ENCODE measurements at regions not wholly inside any gene's neighbourhood (a gene's known extent, or its start where the extent isn't known, plus 50 kb on each side); places are given as distances from the start of the nearest gene placed in this dataset.

DNA sequence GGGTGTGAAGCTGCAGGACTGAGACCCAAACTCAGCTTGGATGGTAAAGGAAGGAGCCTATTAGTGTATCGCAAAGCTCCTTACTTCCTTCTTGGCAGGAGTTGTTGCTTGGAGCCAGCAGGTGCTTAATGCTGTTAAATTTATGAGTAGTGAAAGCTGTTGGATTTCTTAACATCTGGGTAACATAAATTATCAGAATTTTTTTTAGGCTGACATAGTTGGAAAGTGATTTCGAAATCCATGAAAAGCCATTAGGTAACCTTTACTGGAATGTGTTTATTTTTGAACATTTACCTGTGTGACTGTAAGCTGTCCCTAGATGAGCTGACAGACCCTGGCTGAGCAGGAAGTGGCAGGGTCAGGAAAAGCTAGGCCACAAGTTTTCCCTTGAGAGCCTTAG is 470.4 kb upstream of the SLC35B3 start:
- Histone ChIP-seq H4K20me1 (ENCODE audit: insufficient read depth) (no peaks in the 10 kb centered on the region), H2AFZ (ENCODE audit: low read depth, low read length, poor library complexity, severe bottlenecking) (no peak overlapping the region), H3K9me2 (ENCODE audit: insufficient read depth) (no peaks in the 10 kb centered on the region), H3K79me2 (ENCODE audit: insufficient read depth, low read length) (no peaks in the 10 kb centered on the region), H3K27me3 (ENCODE audit: insufficient read depth, low read length) (no peaks in the 10 kb centered on the region), H3K4me2 (ENCODE audit: low read length) (no peak overlapping the region), H3K27ac (ENCODE audit: low read depth, low read length) (no peak overlapping the region), H3K36me3 (ENCODE audit: control insufficient read depth in 1 of 2, insufficient read depth in 2 of 2, low read length in 2 of 2) (no peaks in the 10 kb centered on the region), H3K9ac (ENCODE audit: low read length) (no peak overlapping the region), H3K9me3 (ENCODE audit: control insufficient read depth in 1 of 2, insufficient read depth in 1 of 2, low read depth in 1 of 2, low read length in 2 of 2) (no peaks in the 10 kb centered on the region), H3K4me3 (replicated peaks in 1 of 2; ENCODE audit: low read depth in 1 of 2, low read length in 2 of 2) (no peak overlapping the region), H3K4me1 (ENCODE audit: control insufficient read depth in 1 of 2, insufficient read depth in 2 of 2, low read length in 2 of 2) (no peaks in the 10 kb centered on the region)
- CTCF ChIA-PET: no interaction called here
- DNase-seq (ENCODE audit: low read depth, low spot score) (no peak), ATAC-seq (no peak)
- intact Hi-C loops (cut with micrococcal nuclease): no loop called here
- TF ChIP-seq JUND (IDR thresholded peaks at IDR 0.05) (no peak), MAX (IDR thresholded peaks at IDR 0.05) (no peak), POLR2AphosphoS5 (IDR thresholded peaks at IDR 0.05; ENCODE audit: low read depth, low read length) (no peak), YY1 (IDR thresholded peaks at IDR 0.05; ENCODE audit: extremely low read depth, insufficient replicate concordance, low read depth, low read length) (no peak), ELF1 (IDR thresholded peaks at IDR 0.05; ENCODE audit: borderline replicate concordance, low read depth) (no peak)
- TF ChIP-seq, protein P1, sequence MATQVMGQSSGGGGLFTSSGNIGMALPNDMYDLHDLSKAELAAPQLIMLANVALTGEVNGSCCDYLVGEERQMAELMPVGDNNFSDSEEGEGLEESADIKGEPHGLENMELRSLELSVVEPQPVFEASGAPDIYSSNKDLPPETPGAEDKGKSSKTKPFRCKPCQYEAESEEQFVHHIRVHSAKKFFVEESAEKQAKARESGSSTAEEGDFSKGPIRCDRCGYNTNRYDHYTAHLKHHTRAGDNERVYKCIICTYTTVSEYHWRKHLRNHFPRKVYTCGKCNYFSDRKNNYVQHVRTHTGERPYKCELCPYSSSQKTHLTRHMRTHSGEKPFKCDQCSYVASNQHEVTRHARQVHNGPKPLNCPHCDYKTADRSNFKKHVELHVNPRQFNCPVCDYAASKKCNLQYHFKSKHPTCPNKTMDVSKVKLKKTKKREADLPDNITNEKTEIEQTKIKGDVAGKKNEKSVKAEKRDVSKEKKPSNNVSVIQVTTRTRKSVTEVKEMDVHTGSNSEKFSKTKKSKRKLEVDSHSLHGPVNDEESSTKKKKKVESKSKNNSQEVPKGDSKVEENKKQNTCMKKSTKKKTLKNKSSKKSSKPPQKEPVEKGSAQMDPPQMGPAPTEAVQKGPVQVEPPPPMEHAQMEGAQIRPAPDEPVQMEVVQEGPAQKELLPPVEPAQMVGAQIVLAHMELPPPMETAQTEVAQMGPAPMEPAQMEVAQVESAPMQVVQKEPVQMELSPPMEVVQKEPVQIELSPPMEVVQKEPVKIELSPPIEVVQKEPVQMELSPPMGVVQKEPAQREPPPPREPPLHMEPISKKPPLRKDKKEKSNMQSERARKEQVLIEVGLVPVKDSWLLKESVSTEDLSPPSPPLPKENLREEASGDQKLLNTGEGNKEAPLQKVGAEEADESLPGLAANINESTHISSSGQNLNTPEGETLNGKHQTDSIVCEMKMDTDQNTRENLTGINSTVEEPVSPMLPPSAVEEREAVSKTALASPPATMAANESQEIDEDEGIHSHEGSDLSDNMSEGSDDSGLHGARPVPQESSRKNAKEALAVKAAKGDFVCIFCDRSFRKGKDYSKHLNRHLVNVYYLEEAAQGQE (IDR thresholded peaks at IDR 0.05; ENCODE audit: low read depth): no peak
- POLR2A ChIA-PET: no interaction called here
- RAD21 ChIA-PET (ENCODE audit: low non-redundant PET in 1 of 2, low total read pairs in 2 of 2, uncharacterized antibody in 2 of 2, unreplicated experiment in 2 of 2): no interaction called here
- no TSS peak for BruUV-seq (replicated peaks)

GRCh38 chr6:8904754-8905153 is 469.4 kb upstream of the SLC35B3 start:
- DNase-seq (ENCODE audit: low read depth, low spot score) (no peak), ATAC-seq (peak; percentile 77)
- peak overlapping the region; percentile 60 for H2AFZ ChIP-seq (ENCODE audit: low read depth, low read length, poor library complexity, severe bottlenecking)
- H3K4me3 ChIP-seq (replicated peaks in 1 of 2; ENCODE audit: low read depth in 1 of 2, low read length in 2 of 2): no peak overlapping the region
- no peaks in the 10 kb centered on the region for H3K36me3 ChIP-seq (ENCODE audit: control insufficient read depth in 1 of 2, insufficient read depth in 2 of 2, low read length in 2 of 2)
- H3K27me3 ChIP-seq (ENCODE audit: insufficient read depth, low read length): no peaks in the 10 kb centered on the region
- TF ChIP-seq SRF (IDR thresholded peaks at IDR 0.05; ENCODE audit: low read depth) (no peak), RAD21 (IDR thresholded peaks at IDR 0.05; ENCODE audit: low read depth) (peak; percentile 11; the same call in 1 of the 2 replicates), CTCF (IDR thresholded peaks at IDR 0.05 in 2 of 3, conservative IDR thresholded peaks at IDR 0.05 in 1 of 3; ENCODE audit: borderline replicate concordance in 1 of 3, insufficient read depth in 1 of 3, low read depth in 2 of 3, low read length in 2 of 3) (peak; percentile 14 to 67 (median 63); a peak in 5 of 6 replicates), ATF3 (IDR thresholded peaks at IDR 0.05) (no peak), ZBTB33 (IDR thresholded peaks at IDR 0.05; ENCODE audit: extremely low read depth, insufficient replicate concordance, low read length) (no peak), ELF1 (IDR thresholded peaks at IDR 0.05; ENCODE audit: borderline replicate concordance, low read depth) (no peak), CBX3 (IDR thresholded peaks at IDR 0.05; ENCODE audit: low read depth) (peak; percentile 49; the same call in 1 of the 2 replicates)
- ChIA-PET RAD21 (ENCODE audit: low non-redundant PET in 1 of 2, low total read pairs in 2 of 2, uncharacterized antibody in 2 of 2, unreplicated experiment in 2 of 2) (no interaction called here), CTCF (no interaction called here), POLR2A (no interaction called here)
- H3K9me3 ChIP-seq (ENCODE audit: control insufficient read depth in 1 of 2, insufficient read depth in 1 of 2, low read depth in 1 of 2, low read length in 2 of 2): no peaks in the 10 kb centered on the region
- intact Hi-C loops (cut with micrococcal nuclease): no loop called here
- no peak overlapping the region for H3K27ac ChIP-seq (ENCODE audit: low read depth, low read length)
- no peaks in the 10 kb centered on the region for H3K79me2 ChIP-seq (ENCODE audit: insufficient read depth, low read length)
- no peaks in the 10 kb centered on the region for H3K4me1 ChIP-seq (ENCODE audit: control insufficient read depth in 1 of 2, insufficient read depth in 2 of 2, low read length in 2 of 2)
- H3K9me2 ChIP-seq (ENCODE audit: insufficient read depth): no peaks in the 10 kb centered on the region
- BruUV-seq (replicated peaks): no TSS peak
- H4K20me1 ChIP-seq (ENCODE audit: insufficient read depth): no peaks in the 10 kb centered on the region
- no peak overlapping the region for H3K9ac ChIP-seq (ENCODE audit: low read length)
- H3K4me2 ChIP-seq (ENCODE audit: low read length): no peak overlapping the region
